Ovary (tissue), 7 donors: ENCODE measurements at regions not wholly inside any gene's neighbourhood (a gene's known extent, or its start where the extent isn't known, plus 50 kb on each side); places are given as distances from the start of the nearest gene placed in this dataset.
"Not testable (repeated sequence)": the region's sequence is repeated elsewhere in the genome, so short reads cannot be mapped to it uniquely, and the experiment has no call there.

Experiments used
- DNase-seq, 5 donors: peaks; one replicate each; pipeline ENCODE4 v3.0.0-alpha.2; 2019 to 2020
- H3K27ac ChIP-seq, 2 donors: fragments of 200-600 bp; one replicate each; pipeline versions ENCODE4 v1.5.1 to v1.8.0; 2019 to 2022
- H3K27me3 ChIP-seq: fragments of 200-600 bp; one replicate; pipeline ENCODE4 v1.8.0; 2022
- H3K36me3 ChIP-seq: fragments of 200-600 bp; sonication (generic); one replicate; pipeline ENCODE4 v1.5.1; 2019
- H3K4me1 ChIP-seq: one replicate; pipeline ENCODE4 v1.8.1; 2013; ENCODE audit warnings: mild to moderate bottlenecking, moderate library complexity; ENCODE audit not compliant: insufficient read depth
- H3K4me3 ChIP-seq: fragments of 200-600 bp; sonication (generic); one replicate; pipeline ENCODE4 v1.5.1; 2017
- H3K9me3 ChIP-seq, 2 donors: fragments of 200-600 bp in 1 of 2; sonication (generic) in 1 of 2; one replicate each; pipeline versions ENCODE4 v1.5.1 to v1.8.1; 2013 to 2019; ENCODE audit warnings: mild to moderate bottlenecking in 1 of 2, moderate library complexity in 1 of 2
- CTCF ChIP-seq, 3 donors: fragments of 450-650 bp in 2 of 3; fragments of 200-600 bp in 1 of 3; IDR thresholded peaks; one replicate each; pipeline versions ENCODE4 v1.5.1 to v1.8.0; 2016 to 2022; ENCODE audit warnings: antibody characterized with exemption in 3 of 3, mild to moderate bottlenecking in 1 of 3
- EP300 ChIP-seq: sonication (generic); formaldehyde crosslinking; IDR thresholded peaks from one replicate; pipeline ENCODE4 v1.6.1; 2017; ENCODE audit warnings: antibody characterized with exemption
- POLR2A ChIP-seq: fragments of 450-650 bp; IDR thresholded peaks from one replicate; pipeline ENCODE4 v1.6.1; 2017; ENCODE audit warnings: antibody characterized with exemption, mild to moderate bottlenecking, moderate library complexity
- WGBS, 3 donors: extraction: QIAGEN DNeasy Blood & Tissue Kit in 1 of 3; methylation state at CpG; one replicate each; pipeline versions ENCODE4 v1.1.5 to v1.1.7; 2013 to 2017; 5-methylcytosine and 5-hydroxymethylcytosine counted together
- intact Hi-C, 4 donors: fragments of 100-400 bp; cut with DNase I; formaldehyde crosslinking; loops; one replicate each; pipeline versions ENCODE4 v1.11.0 to v1.15.1; 2022 to 2023
- donor health status: DM: no; HTN: no; CAD: no; lungs with moderate emphysema.
- donor health status: DM: no; HTN: no; CAD: no.
- donor health status: Bipolar disorder and iron deficiency.
- donor health status: DM: no; HTN: no; CAD: no.
- donor health status: DM: yes; HTN: yes; CAD: no.

DNA sequence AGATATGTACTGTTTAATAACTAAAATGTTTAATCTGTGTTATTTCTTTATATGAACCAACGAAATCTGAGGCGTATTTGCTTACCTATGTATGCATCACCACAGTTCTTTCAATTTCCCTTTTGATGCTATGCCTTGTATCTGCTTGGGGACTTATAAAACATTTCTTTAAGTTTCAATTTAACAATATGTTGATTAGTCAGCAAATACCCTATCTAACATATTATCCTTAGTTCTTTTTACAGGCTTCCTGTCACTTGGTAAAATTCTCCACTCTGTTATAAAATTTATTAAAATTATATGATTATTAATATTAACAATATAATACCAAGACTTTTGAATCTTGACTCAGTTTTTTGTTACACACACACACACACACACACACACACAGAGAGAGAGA, 174.3 kb downstream of the CPS1 start:
- WGBS, 3 donors, result 90 to 97% (median 93%) methylated on average over 2 of the region's 2 CpGs

GRCh38 chr2:210746826-210747225, 190.4 kb downstream of the CPS1 start:
- H3K27ac ChIP-seq, H3K27me3 ChIP-seq, H3K4me3 ChIP-seq, H3K36me3 ChIP-seq, DNase-seq, H3K4me1 ChIP-seq, H3K9me3 ChIP-seq, intact Hi-C loops: not testable (repeated sequence)
- WGBS, 3 donors, result 34 to 39% (median 38%) methylated on average over 9 of the region's 9 CpGs

More for the DNA sequence above, 174.3 kb downstream of the CPS1 start:
- no peak for TF ChIP-seq EP300
- no peak for TF ChIP-seq CTCF (IDR thresholded peaks at IDR 0.05)
- TF ChIP-seq POLR2A, result no peak
- H3K9me3 ChIP-seq, result no peaks in the 10 kb centered on the region
- H3K27me3 ChIP-seq, result no peaks in the 10 kb centered on the region
- no peaks in the 10 kb centered on the region for H3K36me3 ChIP-seq
- no peaks in the 10 kb centered on the region for H3K4me1 ChIP-seq
- no peak for DNase-seq
- intact Hi-C loops, result no loop called here
- H3K4me3 ChIP-seq, result no peak overlapping the region
- H3K27ac ChIP-seq, result no peak overlapping the region

- Histone ChIP-seq H3K27me3 (no peaks in the 10 kb centered on the region), H3K36me3 (no peaks in the 10 kb centered on the region), H3K9me3 (no peaks in the 10 kb centered on the region), H3K4me3 (no peak overlapping the region), H3K4me1 (no peaks in the 10 kb centered on the region), H3K27ac (no peak overlapping the region)
- no peak for DNase-seq
- WGBS, 3 donors, result 44 to 49% (median 47%) methylated on average over 6 of the region's 6 CpGs
- TF ChIP-seq POLR2A, result no peak
- no peak for TF ChIP-seq EP300
- TF ChIP-seq CTCF (IDR thresholded peaks at IDR 0.05), result no peak
- intact Hi-C loops, result no loop called here
These were observed 196.1 kb downstream of the CPS1 start for GRCh38 chr2:210752532-210752931.

DNA sequence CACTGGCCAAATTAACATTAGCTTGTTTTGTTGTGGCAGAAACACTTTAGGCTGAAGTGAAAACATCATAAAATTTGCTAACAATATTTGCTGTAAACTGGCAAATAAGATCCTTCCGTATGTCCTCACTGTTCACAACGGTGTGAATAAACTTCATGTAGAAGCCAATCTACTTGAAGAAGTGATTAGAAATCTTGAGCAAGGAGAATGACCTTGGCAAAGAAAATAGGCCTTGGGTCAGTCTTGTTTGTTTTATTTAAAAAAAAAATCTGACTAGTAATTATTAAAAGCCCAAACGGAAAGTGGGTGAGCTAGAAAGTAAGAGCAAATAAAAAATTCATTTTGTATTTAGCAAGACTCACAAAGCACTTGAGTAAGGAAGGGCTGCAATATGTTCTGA, 197.0 kb downstream of the CPS1 start:
- 18 to 34% (median 33%) methylated on average over 3 of the region's 3 CpGs for WGBS, 3 donors

GRCh38 chr2:210756855-210757254, 200.5 kb downstream of the CPS1 start:
- Histone ChIP-seq H3K27me3 (no peaks in the 10 kb centered on the region), H3K27ac (no peak overlapping the region), H3K9me3 (no peaks in the 10 kb centered on the region), H3K4me3 (no peak overlapping the region), H3K4me1 (no peaks in the 10 kb centered on the region), H3K36me3 (no peaks in the 10 kb centered on the region)
- intact Hi-C loops, result no loop called here
- TF ChIP-seq POLR2A (no peak), CTCF (IDR thresholded peaks at IDR 0.05) (no peak), EP300 (no peak)
- no peak for DNase-seq

More for the DNA sequence above, 197.0 kb downstream of the CPS1 start:
- intact Hi-C loops, result no loop called here
- Histone ChIP-seq H3K27me3 (no peaks in the 10 kb centered on the region), H3K27ac (no peak overlapping the region), H3K4me3 (no peak overlapping the region), H3K9me3 (no peaks in the 10 kb centered on the region), H3K4me1 (no peaks in the 10 kb centered on the region), H3K36me3 (no peaks in the 10 kb centered on the region)
- no peak for TF ChIP-seq POLR2A
- no peak for TF ChIP-seq CTCF (IDR thresholded peaks at IDR 0.05)
- no peak for TF ChIP-seq EP300
- DNase-seq, result no peak
